H1 (cell line): ENCODE measurements at regions not wholly inside any gene's neighbourhood (a gene's known extent, or its start where the extent isn't known, plus 50 kb on each side); places are given as distances from the start of the nearest gene placed in this dataset.

Source experiments
- CTCF ChIP-seq, 3 experiments: IDR thresholded peaks; 1 replicate in 2 of 3; 2 replicates in 1 of 3; pipeline versions ENCODE4 v1.5.1 to v1.6.1; 2011; ENCODE audit warnings: low read length in 3 of 3, mild to moderate bottlenecking in 3 of 3, inconsistent platforms in 2 of 3, low read depth in 1 of 3, moderate library complexity in 1 of 3; ENCODE audit not compliant: insufficient read depth in 1 of 3; ENCODE audit errors: control extremely low read depth in 1 of 3
- EP300 ChIP-seq, 2 experiments: IDR thresholded peaks; 1 replicate in 1 of 2; 2 replicates in 1 of 2; pipeline ENCODE4 v1.6.1; 2011 to 2012; ENCODE audit warnings: low read depth in 2 of 2, low read length in 2 of 2, mild to moderate bottlenecking in 2 of 2, borderline replicate concordance in 1 of 2, inconsistent platforms in 1 of 2, moderate library complexity in 1 of 2
- HDAC6 ChIP-seq: IDR thresholded peaks from one replicate; pipeline ENCODE4 v1.7.1; 2012; ENCODE audit warnings: low read depth, mild to moderate bottlenecking, inconsistent platforms, low read length, moderate library complexity
- JUND ChIP-seq: IDR thresholded peaks from 2 replicates; pipeline ENCODE4 v1.6.1; 2011; ENCODE audit warnings: mild to moderate bottlenecking, improper control_type of control experiment, low read length
- POLR2A ChIP-seq, 2 experiments: IDR thresholded peaks; 1 replicate in 1 of 2; 2 replicates in 1 of 2; pipeline ENCODE4 v1.6.1; 2011; ENCODE audit warnings: low read depth in 2 of 2, low read length in 2 of 2, mild to moderate bottlenecking in 2 of 2; ENCODE audit errors: control extremely low read depth in 1 of 2
- RAD21 ChIP-seq, 2 experiments: IDR thresholded peaks in 1 of 2; conservative IDR thresholded peaks in 1 of 2; 2 replicates each; pipeline ENCODE4 v1.6.1; 2011; ENCODE audit warnings: low read depth in 2 of 2, low read length in 2 of 2, improper control_type of control experiment in 1 of 2, inconsistent platforms in 1 of 2, mild to moderate bottlenecking in 1 of 2, moderate library complexity in 1 of 2
- YY1 ChIP-seq: IDR thresholded peaks from 2 replicates; pipeline ENCODE4 v1.6.1; 2011; ENCODE audit warnings: low read depth, mild to moderate bottlenecking, low read length
- ZNF274 ChIP-seq: IDR thresholded peaks from 2 replicates; pipeline ENCODE4 v1.7.0; 2012; ENCODE audit warnings: low read length, borderline replicate concordance; ENCODE audit errors: extremely low read depth

GRCh38 chr22:34841331-34841771 lies 224.6 kb upstream of the ISX start:
- TF ChIP-seq RAD21 (IDR thresholded peaks at IDR 0.05 in 1 of 2, conservative IDR thresholded peaks at IDR 0.05 in 1 of 2; ENCODE audit: low read depth in 2 of 2, low read length in 2 of 2) (peak; percentile 26 to 38), CTCF (IDR thresholded peaks at IDR 0.05; ENCODE audit: control extremely low read depth in 1 of 3, insufficient read depth in 1 of 3, low read depth in 1 of 3, low read length in 3 of 3) (peak in 1 of 3 experiments; percentile 29; a peak in 1 of 4 replicates), ZNF274 (no peak), POLR2A (IDR thresholded peaks at IDR 0.05; ENCODE audit: control extremely low read depth in 1 of 2, low read depth in 2 of 2, low read length in 2 of 2) (peak in 1 of 2 experiments; percentile 24; a peak in 1 of 3 replicates), JUND (peak; percentile 9; the same call in 1 of the 2 replicates), EP300 (IDR thresholded peaks at IDR 0.05; ENCODE audit: borderline replicate concordance in 1 of 2, low read depth in 2 of 2, low read length in 2 of 2) (no peak), HDAC6 (no peak), YY1 (0 out of 2 replicates have a peak, but pooled peaks have one; percentile 10)
